Inferior parietal cortex (tissue), 1 donor: ENCODE measurements at regions not wholly inside any gene's neighbourhood (a gene's known extent, or its start where the extent isn't known, plus 50 kb on each side); places are given as distances from the start of the nearest gene placed in this dataset.
"Not testable (repeated sequence)": the region's sequence is repeated elsewhere in the genome, so short reads cannot be mapped to it uniquely, and the experiment has no call there.

Source experiments
- DNase-seq: peaks from one replicate; pipeline ENCODE4 v3.0.0-alpha.2; 2016; ENCODE audit errors: extremely low spot score

GRCh38 chr2:595141-595815, 81.9 kb downstream of the TMEM18 start:
- DNase-seq, result no peak

- no peak for DNase-seq
Measured at GRCh38 chr2:594297-594949, 82.8 kb downstream of the TMEM18 start.

GRCh38 chr2:593356-594026, 83.7 kb downstream of the TMEM18 start:
- no peak for DNase-seq

GRCh38 chr2:592737-593136, 84.5 kb downstream of the TMEM18 start:
- DNase-seq, result no peak

- no peak for DNase-seq
Measured at GRCh38 chr2:590214-591175, 86.7 kb downstream of the TMEM18 start.

- no peak for DNase-seq
Measured at GRCh38 chr2:589281-590130, 87.7 kb downstream of the TMEM18 start.

- DNase-seq, result no peak
Measured at GRCh38 chr2:588074-588645, 89.0 kb downstream of the TMEM18 start.

- DNase-seq, result no peak
Measured at GRCh38 chr2:587087-587960, 89.9 kb downstream of the TMEM18 start.

- no peak for DNase-seq
Measured at GRCh38 chr2:586641-587076, 90.5 kb downstream of the TMEM18 start.

- DNase-seq, result no peak
Measured at GRCh38 chr2:584863-585823, 92.1 kb downstream of the TMEM18 start.

GRCh38 chr2:583666-584065, 93.5 kb downstream of the TMEM18 start:
- DNase-seq, result no peak

GRCh38 chr2:582792-583528, 94.2 kb downstream of the TMEM18 start:
- DNase-seq, result no peak

GRCh38 chr2:582289-582688, 94.9 kb downstream of the TMEM18 start:
- not testable (repeated sequence) for DNase-seq

GRCh38 chr2:579961-580360, 97.2 kb downstream of the TMEM18 start:
- DNase-seq, result no peak

GRCh38 chr2:579351-579886, 97.8 kb downstream of the TMEM18 start:
- DNase-seq, result no peak

- no peak for DNase-seq
Measured at GRCh38 chr2:576292-576691, 100.9 kb downstream of the TMEM18 start.

- DNase-seq, result no peak
Measured at GRCh38 chr2:575727-576236, 101.4 kb downstream of the TMEM18 start.
